K562 (cell line): ENCODE measurements at regions not wholly inside any gene's neighbourhood (a gene's known extent, or its start where the extent isn't known, plus 50 kb on each side); places are given as distances from the start of the nearest gene placed in this dataset.

Source experiments
- ATAC-seq: fragments of 200-7000 bp; cut with Tn5 transposase; 3 replicates; pipeline ENCODE4 v1.9.1; 2020; ENCODE audit warnings: moderate library complexity
- BruUV-seq: library from RNA; stranded (reverse); fragments of 400-500 nt; replicated peaks from 2 replicates; lab custom pipeline; 2021; lab: Mats Ljungman, UMichigan
- CTCF ChIA-PET: fragments of 300-600 bp; formaldehyde crosslinking; extraction: SDS; loops from one replicate; lab custom pipeline; 2021; ENCODE audit warnings: low intra/inter-chr PET ratio; lab: Yijun Ruan, JAX
- POLR2A ChIA-PET: fragments of 300-600, 350-650 bp; sonication (Branson Sonifier 250); formaldehyde crosslinking; extraction: SDS; loops from one replicate; lab custom pipeline; 2021; ENCODE audit warnings: antibody characterized with exemption, inconsistent platforms; lab: Yijun Ruan, JAX
- DNase-seq, 4 experiments: peaks; one replicate each; pipeline versions ENCODE4 v3.0.0 to v3.0.0-alpha.2; 2011 to 2018; ENCODE audit warnings: low spot score in 3 of 4, mixed read lengths in 3 of 4; ENCODE audit errors: extremely low read depth in 1 of 4
- FAIRE-seq: peaks from 2 replicates; lab custom pipeline; 2011; peaks lifted over from hg19 to GRCh38; lab: Jason Lieb, UNC
- H2AFZ ChIP-seq: 2 replicates; pipeline ENCODE4 v1.6.0; 2011; ENCODE audit warnings: low read depth, low read length, control low read depth, inconsistent platforms
- H3K27ac ChIP-seq: fragments of 200-600 bp; 3 replicates; pipeline ENCODE4 v1.8.0; 2011; ENCODE audit warnings: low read depth, mild to moderate bottlenecking, control low read depth, inconsistent platforms, low read length, moderate library complexity, mixed read lengths; ENCODE audit errors: extremely low read depth
- H3K27me3 ChIP-seq, 2 experiments: fragments of 300-600 bp in 1 of 2; 2 replicates in 1 of 2; 3 replicates in 1 of 2; pipeline versions ENCODE4 v1.6.0 to v1.8.0; 2011; ENCODE audit warnings: inconsistent platforms in 2 of 2, low read length in 2 of 2, mild to moderate bottlenecking in 1 of 2, mixed read lengths in 1 of 2, moderate library complexity in 1 of 2; ENCODE audit not compliant: control insufficient read depth in 2 of 2, insufficient read depth in 2 of 2
- H3K36me3 ChIP-seq: fragments of 300-600 bp; 3 replicates; pipeline ENCODE4 v1.8.0; 2011; ENCODE audit warnings: mild to moderate bottlenecking, low read length, inconsistent platforms; ENCODE audit not compliant: control insufficient read depth, insufficient read depth
- H3K4me1 ChIP-seq, 2 experiments: fragments of 200-600 bp in 1 of 2; replicated peaks in 1 of 2; 2 replicates in 1 of 2; 3 replicates in 1 of 2; pipeline versions ENCODE4 v1.5.1 to v1.8.0; 2011; ENCODE audit warnings: inconsistent platforms in 2 of 2, low read length in 2 of 2, mild to moderate bottlenecking in 1 of 2, mixed read lengths in 1 of 2, moderate library complexity in 1 of 2; ENCODE audit not compliant: control insufficient read depth in 2 of 2, insufficient read depth in 2 of 2
- H3K4me2 ChIP-seq: 2 replicates; pipeline ENCODE4 v1.6.1; 2011; ENCODE audit warnings: low read length, control low read depth, inconsistent platforms, mixed read lengths; ENCODE audit not compliant: insufficient read depth
- H3K4me3 ChIP-seq: fragments of 200-600 bp; sonication (generic), shearing (Covaris generic); 2 replicates; pipeline ENCODE4 v1.5.1; 2016; ENCODE audit warnings: control low read depth, inconsistent platforms
- H3K79me2 ChIP-seq: fragments of 200-600 bp; 3 replicates; pipeline ENCODE4 v1.8.0; 2011; ENCODE audit warnings: low read length, inconsistent platforms; ENCODE audit not compliant: control insufficient read depth, insufficient read depth
- H3K9ac ChIP-seq, 2 experiments: 2 replicates each; pipeline versions ENCODE4 v1.6.0 to v1.6.1; 2011; ENCODE audit warnings: low read depth in 2 of 2, low read length in 2 of 2, control low read depth in 1 of 2, inconsistent platforms in 1 of 2, mild to moderate bottlenecking in 1 of 2, mixed read lengths in 1 of 2; ENCODE audit not compliant: insufficient read depth in 1 of 2
- H3K9me1 ChIP-seq: one replicate; pipeline ENCODE4 v1.6.0; 2011; ENCODE audit warnings: inconsistent platforms, mild to moderate bottlenecking, low read length, moderate library complexity; ENCODE audit not compliant: control insufficient read depth, insufficient read depth
- H3K9me3 ChIP-seq: replicated peaks from 2 replicates; pipeline ENCODE4 v1.5.1; 2011; ENCODE audit warnings: low read depth, low read length, inconsistent platforms; ENCODE audit not compliant: control insufficient read depth, insufficient read depth
- H4K20me1 ChIP-seq: replicated peaks from 2 replicates; pipeline ENCODE4 v1.6.1; 2011; ENCODE audit warnings: low read length, inconsistent platforms, mixed read lengths; ENCODE audit not compliant: control insufficient read depth, insufficient read depth
- DNMT1 ChIP-seq: fragments of 450-650 bp; IDR thresholded peaks from 2 replicates; pipeline ENCODE4 v1.6.1; 2016; ENCODE audit warnings: antibody characterized with exemption, mild to moderate bottlenecking
- KDM5B ChIP-seq: fragments of 200-600 bp; sonication (generic); IDR thresholded peaks from 2 replicates; pipeline ENCODE4 v1.6.1; 2012; ENCODE audit warnings: low read depth, mild to moderate bottlenecking, moderate library complexity, low read length, control low read depth, inconsistent platforms; ENCODE audit not compliant: insufficient replicate concordance
- POLR2H ChIP-seq: IDR thresholded peaks from 2 replicates; pipeline ENCODE4 v1.6.1; 2016; ENCODE audit warnings: missing genetic modification characterization, low read depth, mild to moderate bottlenecking, control low read depth, missing compliant biosample characterization, moderate library complexity
- RNF2 ChIP-seq: sonication (generic); IDR thresholded peaks from 2 replicates; pipeline ENCODE4 v1.6.1; 2016
- SMAD1 ChIP-seq: fragments of 150-350 bp; IDR thresholded peaks from 2 replicates; pipeline ENCODE4 v1.6.1; 2014; ENCODE audit warnings: low read length, low read depth; ENCODE audit not compliant: partially characterized antibody
- ZNF263 ChIP-seq: sonication (generic); formaldehyde crosslinking; IDR thresholded peaks from 2 replicates; pipeline ENCODE4 v1.8.0; 2022; ENCODE audit warnings: mild to moderate bottlenecking, missing genetic modification reagents, borderline replicate concordance
- WGBS: fragments of 100-300 bp; shearing (Covaris generic); methylation state at CpG from one replicate; pipeline ENCODE4 v1.1.6; 2016; ENCODE audit warnings: low coverage, mixed read lengths; ENCODE audit not compliant: insufficient coverage; ENCODE audit errors: missing lambda C conversion rate; 5-methylcytosine and 5-hydroxymethylcytosine counted together
- in situ Hi-C: fragments of 300-500 bp; cut with MboI; formaldehyde crosslinking; loops from 4 replicates; pipeline ENCODE4 v1.15.0; 2018; ENCODE audit warnings: inconsistent platforms, mixed read lengths
- intact Hi-C: fragments of 100-400 bp; cut with micrococcal nuclease; formaldehyde crosslinking; loops from 2 replicates; pipeline ENCODE4 v1.14.2; 2022
- TF ChIP-seq, protein P1 (sequence below): fragments of 450-650 bp; formaldehyde crosslinking; IDR thresholded peaks from 2 replicates; pipeline ENCODE4 v1.4.0; 2020; ENCODE audit warnings: mild to moderate bottlenecking, moderate library complexity
- TF ChIP-seq, protein P2 (sequence below): fragments of 250-450 bp; sonication (Bioruptor Pico); IDR thresholded peaks from 2 replicates; pipeline ENCODE4 v1.4.0; 2020; ENCODE audit warnings: borderline replicate concordance
- TF ChIP-seq, protein P3 (sequence below): fragments of 450-650 bp; conservative IDR thresholded peaks from 2 replicates; pipeline ENCODE4 v1.6.1; 2016; ENCODE audit warnings: missing genetic modification characterization, low read depth, mild to moderate bottlenecking, missing compliant biosample characterization, moderate library complexity

DNA sequence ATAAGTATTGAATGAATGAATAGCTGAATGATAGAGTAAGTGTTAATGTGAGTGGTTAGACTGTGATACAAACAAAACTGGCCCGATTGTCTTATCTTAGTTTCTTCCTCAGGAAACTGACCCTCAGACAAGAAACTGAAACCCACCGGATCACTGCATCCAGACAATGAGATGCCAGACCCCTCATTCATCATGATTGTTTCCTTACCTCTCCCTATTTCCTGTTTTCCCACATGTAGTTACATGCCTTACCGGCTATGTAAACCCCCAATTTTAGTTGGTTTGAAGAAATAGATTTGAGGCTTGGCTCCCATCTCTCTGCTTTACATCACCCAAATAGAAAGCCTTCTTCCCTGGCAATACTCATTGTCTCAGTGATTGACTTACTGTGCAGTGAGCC lies 218.9 kb upstream of the PPP1R2C start:
- CTCF ChIA-PET: no interaction called here
- no peaks in the 10 kb centered on the region for H3K27me3 ChIP-seq
- in situ Hi-C loops: no loop called here
- no peak overlapping the region for H3K4me2 ChIP-seq
- intact Hi-C loops: no loop called here
- no TSS peak for BruUV-seq
- H3K9ac ChIP-seq: no peak overlapping the region
- ATAC-seq (no peak), DNase-seq (no peak), FAIRE-seq (no peak)
- no peaks in the 10 kb centered on the region for H3K9me3 ChIP-seq
- POLR2A ChIA-PET: no interaction called here
- H4K20me1 ChIP-seq: no peaks in the 10 kb centered on the region
- H3K4me1 ChIP-seq: no peaks in the 10 kb centered on the region
- H3K36me3 ChIP-seq: no peaks in the 10 kb centered on the region
- H2AFZ ChIP-seq: no peak overlapping the region
- H3K27ac ChIP-seq: no peak overlapping the region
- TF ChIP-seq RNF2: no peak
- TF ChIP-seq, protein P1, sequence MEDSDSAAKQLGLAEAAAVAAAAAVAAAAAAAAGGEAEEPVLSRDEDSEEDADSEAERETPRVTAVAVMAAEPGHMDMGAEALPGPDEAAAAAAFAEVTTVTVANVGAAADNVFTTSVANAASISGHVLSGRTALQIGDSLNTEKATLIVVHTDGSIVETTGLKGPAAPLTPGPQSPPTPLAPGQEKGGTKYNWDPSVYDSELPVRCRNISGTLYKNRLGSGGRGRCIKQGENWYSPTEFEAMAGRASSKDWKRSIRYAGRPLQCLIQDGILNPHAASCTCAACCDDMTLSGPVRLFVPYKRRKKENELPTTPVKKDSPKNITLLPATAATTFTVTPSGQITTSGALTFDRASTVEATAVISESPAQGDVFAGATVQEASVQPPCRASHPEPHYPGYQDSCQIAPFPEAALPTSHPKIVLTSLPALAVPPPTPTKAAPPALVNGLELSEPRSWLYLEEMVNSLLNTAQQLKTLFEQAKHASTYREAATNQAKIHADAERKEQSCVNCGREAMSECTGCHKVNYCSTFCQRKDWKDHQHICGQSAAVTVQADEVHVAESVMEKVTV (CRISPR knock-in tag): no peak
- TF ChIP-seq KDM5B: no peak
- TF ChIP-seq, protein P2, sequence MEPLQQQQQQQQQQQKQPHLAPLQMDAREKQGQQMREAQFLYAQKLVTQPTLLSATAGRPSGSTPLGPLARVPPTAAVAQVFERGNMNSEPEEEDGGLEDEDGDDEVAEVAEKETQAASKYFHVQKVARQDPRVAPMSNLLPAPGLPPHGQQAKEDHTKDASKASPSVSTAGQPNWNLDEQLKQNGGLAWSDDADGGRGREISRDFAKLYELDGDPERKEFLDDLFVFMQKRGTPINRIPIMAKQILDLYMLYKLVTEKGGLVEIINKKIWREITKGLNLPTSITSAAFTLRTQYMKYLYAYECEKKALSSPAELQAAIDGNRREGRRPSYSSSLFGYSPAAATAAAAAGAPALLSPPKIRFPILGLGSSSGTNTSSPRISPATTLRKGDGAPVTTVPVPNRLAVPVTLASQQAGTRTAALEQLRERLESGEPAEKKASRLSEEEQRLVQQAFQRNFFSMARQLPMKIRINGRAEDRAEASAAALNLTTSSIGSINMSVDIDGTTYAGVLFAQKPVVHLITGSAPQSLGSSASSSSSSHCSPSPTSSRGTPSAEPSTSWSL (CRISPR knock-in tag): no peak
- TF ChIP-seq POLR2H: no peak
- no peak for TF ChIP-seq DNMT1
- no peak for TF ChIP-seq SMAD1
- no peak for TF ChIP-seq ZNF263 (CRISPR knock-in tag)
- TF ChIP-seq, protein P3, sequence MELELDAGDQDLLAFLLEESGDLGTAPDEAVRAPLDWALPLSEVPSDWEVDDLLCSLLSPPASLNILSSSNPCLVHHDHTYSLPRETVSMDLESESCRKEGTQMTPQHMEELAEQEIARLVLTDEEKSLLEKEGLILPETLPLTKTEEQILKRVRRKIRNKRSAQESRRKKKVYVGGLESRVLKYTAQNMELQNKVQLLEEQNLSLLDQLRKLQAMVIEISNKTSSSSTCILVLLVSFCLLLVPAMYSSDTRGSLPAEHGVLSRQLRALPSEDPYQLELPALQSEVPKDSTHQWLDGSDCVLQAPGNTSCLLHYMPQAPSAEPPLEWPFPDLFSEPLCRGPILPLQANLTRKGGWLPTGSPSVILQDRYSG: no peak
- no peaks in the 10 kb centered on the region for H3K9me1 ChIP-seq
- H3K79me2 ChIP-seq: no peaks in the 10 kb centered on the region
- H3K4me3 ChIP-seq: no peak overlapping the region
- 0% methylated on average over 3 of the region's 3 CpGs for WGBS
